Fibroblast of pulmonary artery (primary cell): ENCODE measurements at regions not wholly inside any gene's neighbourhood (a gene's known extent, or its start where the extent isn't known, plus 50 kb on each side); places are given as distances from the start of the nearest gene placed in this dataset.

Source experiments
- DNase-seq: peaks from one replicate; pipeline ENCODE4 v3.0.0-alpha.2; 2010; ENCODE audit warnings: low read depth
- H3K4me3 ChIP-seq: replicated peaks from 2 replicates; pipeline ENCODE4 v1.5.1; 2011; ENCODE audit warnings: low read depth, mild to moderate bottlenecking, control low read depth, low read length, moderate library complexity
- CTCF ChIP-seq: IDR thresholded peaks from 2 replicates; pipeline ENCODE4 v1.5.1; 2011; ENCODE audit warnings: mild to moderate bottlenecking, control low read depth, low read length, inconsistent platforms; ENCODE audit errors: missing control alignments

- DNase-seq: no peak
- TF ChIP-seq CTCF: no peak
- H3K4me3 ChIP-seq: no peak overlapping the region
Measured at GRCh38 chr3:107110596-107111305, 266.5 kb upstream of the CCDC54 start.

GRCh38 chr3:107111872-107112271 is 265.4 kb upstream of the CCDC54 start:
- DNase-seq: no peak
- no peak for TF ChIP-seq CTCF
- H3K4me3 ChIP-seq: no peak overlapping the region

- no peak for DNase-seq
- H3K4me3 ChIP-seq: no peak overlapping the region
- TF ChIP-seq CTCF: no peak
Measured at GRCh38 chr3:107112356-107112755, 264.9 kb upstream of the CCDC54 start.

- H3K4me3 ChIP-seq: no peak overlapping the region
- no peak for DNase-seq
- TF ChIP-seq CTCF: no peak
Measured at GRCh38 chr3:107116251-107116650, 261.0 kb upstream of the CCDC54 start.

- no peak for TF ChIP-seq CTCF
- no peak for DNase-seq
- no peak overlapping the region for H3K4me3 ChIP-seq
Measured at GRCh38 chr3:107117156-107117555, 260.1 kb upstream of the CCDC54 start.

GRCh38 chr3:107117922-107118536 is 259.2 kb upstream of the CCDC54 start:
- DNase-seq: peak; percentile 89

More at GRCh38 chr3:107117922-107118536, 259.2 kb upstream of the CCDC54 start:
- TF ChIP-seq CTCF: peak; percentile 65
- no peak overlapping the region for H3K4me3 ChIP-seq
